ENCODE measurements at regions not wholly inside any gene's neighbourhood (a gene's known extent, or its start where the extent isn't known, plus 50 kb on each side); places are given as distances from the start of the nearest gene placed in this dataset.

- TF ChIP-seq POLR2A (IDR thresholded peaks at IDR 0.05; ENCODE audit: low read depth, low read length) (no peak), POLR2AphosphoS5 (IDR thresholded peaks at IDR 0.05; ENCODE audit: low read depth, low read length) (no peak)
These were observed 73.1 kb downstream of the PLEKHG1 start for GRCh38 chr6:150672800-150673199.

Data from GM12892 (cell line).